A673 (cell line): ENCODE measurements at regions not wholly inside any gene's neighbourhood (a gene's known extent, or its start where the extent isn't known, plus 50 kb on each side); places are given as distances from the start of the nearest gene placed in this dataset.

Experiments
- EZH2 ChIP-seq: fragments of 200-600 bp; sonication (generic); IDR thresholded peaks from 2 replicates; pipeline ENCODE4 v1.6.1; 2017; ENCODE audit warnings: borderline replicate concordance, low read depth, mild to moderate bottlenecking, mixed read lengths, antibody characterized with exemption, low read length; ENCODE audit not compliant: poor library complexity, severe bottlenecking
- TF ChIP-seq, protein P1 (sequence below): fragments of 300-800, 200-600 bp; sonication (generic); conservative IDR thresholded peaks from 2 replicates; pipeline ENCODE4 v1.5.1; 2017; ENCODE audit warnings: low read depth, mild to moderate bottlenecking, antibody characterized with exemption, low read length, moderate library complexity, mixed read lengths

DNA sequence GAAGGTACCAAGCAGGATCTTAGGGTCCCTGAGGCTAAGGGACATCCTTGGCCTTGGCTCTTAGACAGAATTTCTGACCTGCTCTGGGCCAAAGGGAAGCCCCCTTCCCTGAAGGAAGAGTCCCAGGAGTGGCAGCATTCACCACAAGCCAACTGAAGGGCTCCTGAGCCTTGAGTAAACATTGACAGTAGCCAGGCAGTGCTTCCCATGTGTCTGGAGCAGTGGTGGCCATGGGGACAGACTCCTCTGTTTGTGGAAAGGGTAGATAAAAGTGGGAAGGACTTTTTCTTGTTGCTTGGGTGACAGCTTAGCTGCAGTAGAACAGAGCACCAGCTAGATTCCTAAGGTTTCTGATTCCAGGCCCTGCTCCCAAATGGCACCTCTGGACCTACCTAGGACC is 61.4 kb upstream of the VLDLR start:
- TF ChIP-seq, protein P1, sequence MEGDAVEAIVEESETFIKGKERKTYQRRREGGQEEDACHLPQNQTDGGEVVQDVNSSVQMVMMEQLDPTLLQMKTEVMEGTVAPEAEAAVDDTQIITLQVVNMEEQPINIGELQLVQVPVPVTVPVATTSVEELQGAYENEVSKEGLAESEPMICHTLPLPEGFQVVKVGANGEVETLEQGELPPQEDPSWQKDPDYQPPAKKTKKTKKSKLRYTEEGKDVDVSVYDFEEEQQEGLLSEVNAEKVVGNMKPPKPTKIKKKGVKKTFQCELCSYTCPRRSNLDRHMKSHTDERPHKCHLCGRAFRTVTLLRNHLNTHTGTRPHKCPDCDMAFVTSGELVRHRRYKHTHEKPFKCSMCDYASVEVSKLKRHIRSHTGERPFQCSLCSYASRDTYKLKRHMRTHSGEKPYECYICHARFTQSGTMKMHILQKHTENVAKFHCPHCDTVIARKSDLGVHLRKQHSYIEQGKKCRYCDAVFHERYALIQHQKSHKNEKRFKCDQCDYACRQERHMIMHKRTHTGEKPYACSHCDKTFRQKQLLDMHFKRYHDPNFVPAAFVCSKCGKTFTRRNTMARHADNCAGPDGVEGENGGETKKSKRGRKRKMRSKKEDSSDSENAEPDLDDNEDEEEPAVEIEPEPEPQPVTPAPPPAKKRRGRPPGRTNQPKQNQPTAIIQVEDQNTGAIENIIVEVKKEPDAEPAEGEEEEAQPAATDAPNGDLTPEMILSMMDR, result no peak
- TF ChIP-seq EZH2, result no peak
